Esophagus muscularis mucosa (tissue), 4 donors: ENCODE measurements at regions not wholly inside any gene's neighbourhood (a gene's known extent, or its start where the extent isn't known, plus 50 kb on each side); places are given as distances from the start of the nearest gene placed in this dataset.

Source experiments
- DNase-seq: peaks from one replicate; pipeline ENCODE4 v3.0.0-alpha.2; 2017; ENCODE audit errors: extremely low spot score
- H3K27ac ChIP-seq, 4 donors: fragments of 200-600 bp; sonication (generic); replicated peaks in 1 of 4; 1 replicate in 3 of 4; 2 replicates in 1 of 4; pipeline ENCODE4 v1.5.1; 2016 to 2019; ENCODE audit warnings: mild to moderate bottlenecking in 1 of 4
- H3K27me3 ChIP-seq, 4 donors: fragments of 200-600 bp; sonication (generic); one replicate each; pipeline versions ENCODE4 v1.5.1 to v1.6.0; 2016 to 2019
- H3K36me3 ChIP-seq, 4 donors: fragments of 200-600 bp; sonication (generic); one replicate each; pipeline ENCODE4 v1.5.1; 2016 to 2019
- H3K4me1 ChIP-seq, 4 donors: fragments of 200-600 bp; sonication (generic); one replicate each; pipeline ENCODE4 v1.5.1; 2016 to 2019
- H3K4me3 ChIP-seq, 4 donors: fragments of 200-600 bp; sonication (generic); 1 replicate in 2 of 4; 2 replicates in 2 of 4; pipeline ENCODE4 v1.5.1; 2016 to 2019; ENCODE audit warnings: mild to moderate bottlenecking in 4 of 4, moderate library complexity in 1 of 4
- H3K9me3 ChIP-seq, 4 donors: fragments of 200-600 bp; sonication (generic); 1 replicate in 3 of 4; 2 replicates in 1 of 4; pipeline ENCODE4 v1.5.1; 2016 to 2019
- EP300 ChIP-seq: sonication (generic); formaldehyde crosslinking; IDR thresholded peaks from one replicate; pipeline ENCODE4 v1.6.1; 2017; ENCODE audit warnings: antibody characterized with exemption
- POLR2A ChIP-seq: fragments of 450-650 bp; IDR thresholded peaks from one replicate; pipeline ENCODE4 v1.6.1; 2017; ENCODE audit warnings: antibody characterized with exemption, moderate library complexity, mild to moderate bottlenecking, low read depth
- POLR2AphosphoS5 ChIP-seq, 2 donors: sonication (generic); formaldehyde crosslinking; IDR thresholded peaks; one replicate each; pipeline ENCODE4 v1.6.1; 2017; ENCODE audit warnings: antibody characterized with exemption in 2 of 2
- WGBS: methylation state at CpG from one replicate; pipeline ENCODE4 v1.1.5; 2018; 5-methylcytosine and 5-hydroxymethylcytosine counted together
- intact Hi-C: fragments of 100-400 bp; cut with DNase I; formaldehyde crosslinking; loops from one replicate; pipeline ENCODE4 v1.15.1; 2023
- TF ChIP-seq, protein P1 (sequence below), 3 experiments: fragments of 200-600 bp in 2 of 3; fragments of 450-650 bp in 1 of 3; sonication (generic) in 2 of 3; IDR thresholded peaks; one replicate each; pipeline ENCODE4 v1.5.1; 2017 to 2019; ENCODE audit warnings: antibody characterized with exemption in 3 of 3, mild to moderate bottlenecking in 2 of 3, moderate library complexity in 1 of 3

DNA sequence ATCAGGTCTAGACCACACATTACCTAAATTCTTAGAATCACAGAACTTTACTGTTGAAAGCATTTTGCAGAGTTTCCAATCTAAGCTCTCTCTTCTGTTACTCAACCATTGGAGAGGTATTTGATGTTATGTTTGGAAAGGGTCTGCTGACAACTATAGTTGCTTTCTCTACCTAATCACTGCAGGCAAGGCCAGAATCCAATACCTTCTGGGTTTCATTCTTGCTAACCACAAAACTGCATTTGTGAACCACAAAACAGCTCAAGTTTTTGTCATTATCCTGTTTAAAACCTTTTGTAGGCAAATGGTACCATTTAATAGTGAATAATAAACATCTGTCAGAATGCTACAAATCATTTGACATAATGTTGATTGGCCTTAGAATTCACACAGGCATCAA, 380.1 kb downstream of the GASK1B start:
- Histone ChIP-seq H3K36me3 (no peaks in the 10 kb centered on the region), H3K27me3 (no peaks in the 10 kb centered on the region), H3K9me3 (no peaks in the 10 kb centered on the region), H3K27ac (no peak overlapping the region), H3K4me1 (no peaks in the 10 kb centered on the region), H3K4me3 (no peak overlapping the region)
- no peak for DNase-seq
- no peak for TF ChIP-seq EP300
- no peak for TF ChIP-seq POLR2A
- TF ChIP-seq, protein P1, sequence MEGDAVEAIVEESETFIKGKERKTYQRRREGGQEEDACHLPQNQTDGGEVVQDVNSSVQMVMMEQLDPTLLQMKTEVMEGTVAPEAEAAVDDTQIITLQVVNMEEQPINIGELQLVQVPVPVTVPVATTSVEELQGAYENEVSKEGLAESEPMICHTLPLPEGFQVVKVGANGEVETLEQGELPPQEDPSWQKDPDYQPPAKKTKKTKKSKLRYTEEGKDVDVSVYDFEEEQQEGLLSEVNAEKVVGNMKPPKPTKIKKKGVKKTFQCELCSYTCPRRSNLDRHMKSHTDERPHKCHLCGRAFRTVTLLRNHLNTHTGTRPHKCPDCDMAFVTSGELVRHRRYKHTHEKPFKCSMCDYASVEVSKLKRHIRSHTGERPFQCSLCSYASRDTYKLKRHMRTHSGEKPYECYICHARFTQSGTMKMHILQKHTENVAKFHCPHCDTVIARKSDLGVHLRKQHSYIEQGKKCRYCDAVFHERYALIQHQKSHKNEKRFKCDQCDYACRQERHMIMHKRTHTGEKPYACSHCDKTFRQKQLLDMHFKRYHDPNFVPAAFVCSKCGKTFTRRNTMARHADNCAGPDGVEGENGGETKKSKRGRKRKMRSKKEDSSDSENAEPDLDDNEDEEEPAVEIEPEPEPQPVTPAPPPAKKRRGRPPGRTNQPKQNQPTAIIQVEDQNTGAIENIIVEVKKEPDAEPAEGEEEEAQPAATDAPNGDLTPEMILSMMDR (IDR thresholded peaks at IDR 0.05), result no peak
- intact Hi-C loops, result no loop called here

DNA sequence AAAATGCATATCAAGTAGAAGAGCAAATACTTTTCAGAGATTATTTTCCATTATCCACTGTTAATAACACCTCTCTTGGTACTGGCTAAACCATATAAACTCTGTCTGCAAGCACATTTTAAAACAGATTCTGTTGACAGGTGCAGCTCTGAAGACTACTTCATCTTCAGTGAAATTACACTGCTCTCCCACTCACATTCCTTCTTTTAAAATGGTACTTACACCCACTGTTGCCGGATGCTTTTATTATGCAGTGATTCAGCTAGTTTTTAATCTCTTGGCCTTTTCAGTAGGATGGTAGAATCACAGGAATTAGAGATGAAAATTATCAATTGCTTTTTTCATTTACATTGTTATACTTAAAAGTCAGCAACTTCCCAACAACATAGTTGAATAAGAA, 381.6 kb downstream of the GASK1B start:
- Histone ChIP-seq H3K27ac (no peak overlapping the region), H3K4me3 (no peak overlapping the region), H3K27me3 (no peaks in the 10 kb centered on the region), H3K4me1 (no peaks in the 10 kb centered on the region), H3K9me3 (no peaks in the 10 kb centered on the region), H3K36me3 (no peaks in the 10 kb centered on the region)
- TF ChIP-seq EP300, result no peak
- TF ChIP-seq POLR2A, result no peak
- TF ChIP-seq, protein P1 (IDR thresholded peaks at IDR 0.05), result no peak
- no peak for TF ChIP-seq POLR2AphosphoS5 (IDR thresholded peaks at IDR 0.05)
- intact Hi-C loops, result no loop called here
- WGBS, result 72% methylated on average over 1 of the region's 1 CpG
- no peak for DNase-seq

DNA sequence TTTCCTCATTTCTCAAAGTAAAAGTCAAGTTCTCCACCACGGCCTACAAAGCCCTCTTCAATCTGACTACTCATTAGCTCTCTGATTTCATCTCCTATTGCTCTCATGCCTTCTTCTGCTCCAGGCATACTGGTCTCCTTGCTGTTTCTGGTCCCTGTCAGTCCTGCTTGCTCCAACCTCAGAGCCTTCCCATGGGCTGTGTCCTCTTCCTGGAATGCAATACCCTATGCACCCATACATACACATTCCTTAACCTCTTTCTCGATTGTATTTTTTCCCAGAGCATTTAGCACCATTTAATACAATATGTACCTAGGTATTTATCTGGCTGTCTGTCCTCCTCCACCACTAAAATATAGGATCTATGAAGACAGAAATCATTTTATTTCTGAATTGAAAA, 385.2 kb downstream of the GASK1B start:
- no peak overlapping the region for H3K27ac ChIP-seq
- 74% methylated on average over 2 of the region's 2 CpGs for WGBS
- intact Hi-C loops, result no loop called here
- H3K4me3 ChIP-seq, result no peak overlapping the region
- H3K9me3 ChIP-seq, result no peaks in the 10 kb centered on the region
- TF ChIP-seq, protein P1 (IDR thresholded peaks at IDR 0.05), result no peak
- TF ChIP-seq POLR2A, result no peak
- TF ChIP-seq POLR2AphosphoS5 (IDR thresholded peaks at IDR 0.05), result no peak
- no peak for TF ChIP-seq EP300
- no peak for DNase-seq
- no peaks in the 10 kb centered on the region for H3K4me1 ChIP-seq
- no peaks in the 10 kb centered on the region for H3K36me3 ChIP-seq
- H3K27me3 ChIP-seq, result no peaks in the 10 kb centered on the region

DNA sequence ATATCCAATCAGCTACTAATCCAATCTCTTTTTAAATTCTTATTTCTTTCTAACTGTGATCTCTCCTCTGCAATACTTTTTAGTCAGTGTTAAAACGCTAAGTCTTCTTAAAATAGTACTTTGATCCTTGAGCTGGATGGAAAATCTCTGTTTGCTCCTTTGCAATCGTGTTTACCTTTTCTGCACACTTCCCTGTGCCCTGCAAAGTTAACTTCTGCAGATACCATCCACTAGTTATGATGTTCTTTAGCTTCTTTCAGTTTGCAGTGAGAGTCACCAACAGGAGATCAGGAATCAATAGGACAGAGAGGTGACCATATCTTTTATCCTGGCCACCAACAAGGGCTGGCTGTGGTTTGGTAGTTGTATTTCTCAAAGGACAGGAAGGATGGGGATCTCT, 391.5 kb downstream of the GASK1B start:
- no peaks in the 10 kb centered on the region for H3K9me3 ChIP-seq
- intact Hi-C loops, result no loop called here
- H3K27me3 ChIP-seq, result no peaks in the 10 kb centered on the region
- H3K27ac ChIP-seq, result no peak overlapping the region
- no peaks in the 10 kb centered on the region for H3K36me3 ChIP-seq
- no peak overlapping the region for H3K4me3 ChIP-seq
- H3K4me1 ChIP-seq, result no peaks in the 10 kb centered on the region
- no peak for DNase-seq
- WGBS, result 66% methylated on average over 2 of the region's 2 CpGs
- TF ChIP-seq POLR2AphosphoS5 (IDR thresholded peaks at IDR 0.05), result no peak
- TF ChIP-seq, protein P1 (IDR thresholded peaks at IDR 0.05), result no peak
- no peak for TF ChIP-seq EP300
- no peak for TF ChIP-seq POLR2A

DNA sequence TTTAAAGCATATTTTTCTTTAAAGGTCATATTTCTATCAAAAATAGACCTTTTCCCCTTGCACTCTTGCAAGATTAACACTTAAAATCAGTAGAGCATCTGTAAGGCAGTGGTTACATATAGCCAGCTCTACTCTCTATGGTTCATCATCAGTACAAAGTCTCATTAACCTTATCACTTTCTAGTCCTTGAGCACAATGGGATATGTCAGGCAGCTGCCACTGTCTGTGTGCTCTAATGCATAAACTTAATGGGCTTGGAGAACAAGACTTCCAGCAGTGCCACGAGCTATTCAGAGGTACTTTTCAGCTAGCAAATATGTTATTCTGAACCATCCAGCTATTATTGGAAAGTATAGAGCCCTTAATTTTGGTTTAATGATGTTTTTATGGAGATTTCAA, 393.7 kb downstream of the GASK1B start:
- TF ChIP-seq POLR2AphosphoS5 (IDR thresholded peaks at IDR 0.05), result no peak
- TF ChIP-seq, protein P1 (IDR thresholded peaks at IDR 0.05), result no peak
- TF ChIP-seq EP300, result no peak
- TF ChIP-seq POLR2A, result no peak
- Histone ChIP-seq H3K4me3 (no peak overlapping the region), H3K27me3 (no peaks in the 10 kb centered on the region), H3K9me3 (no peaks in the 10 kb centered on the region), H3K27ac (no peak overlapping the region), H3K4me1 (no peaks in the 10 kb centered on the region), H3K36me3 (no peaks in the 10 kb centered on the region)
- 53% methylated on average over 1 of the region's 1 CpG for WGBS
- intact Hi-C loops, result no loop called here
- no peak for DNase-seq
